ENCODE measurements at regions not wholly inside any gene's neighbourhood (a gene's known extent, or its start where the extent isn't known, plus 50 kb on each side); places are given as distances from the start of the nearest gene placed in this dataset.

GRCh38 chr6:85396159-85396808 is 53.6 kb upstream of the NT5E start:
- Histone ChIP-seq H3K9me3 (no peaks in the 10 kb centered on the region), H3K4me1 (no peaks in the 10 kb centered on the region), H3K36me3 (no peaks in the 10 kb centered on the region), H3K27me3 (no peaks in the 10 kb centered on the region), H3K9ac (ENCODE audit: low read depth in 2 of 2, low read length in 2 of 2) (no peak overlapping the region), H3K4me3 (no peak overlapping the region), H3K27ac (no peak overlapping the region)
- intact Hi-C loops (cut with DNase I): no loop called here
- TF ChIP-seq CTCF (IDR thresholded peaks at IDR 0.05): no peak
- no peak for DNase-seq

- no peak for DNase-seq
- Histone ChIP-seq H3K9me3 (no peaks in the 10 kb centered on the region), H3K4me1 (no peaks in the 10 kb centered on the region)
Measured at GRCh38 chr6:85395746-85396145, 54.1 kb upstream of the NT5E start.

GRCh38 chr6:85394853-85395538 is 54.9 kb upstream of the NT5E start:
- no peak overlapping the region for H3K9ac ChIP-seq (ENCODE audit: low read depth in 2 of 2, low read length in 2 of 2)
- H3K27ac ChIP-seq: no peak overlapping the region
- H3K4me3 ChIP-seq: no peak overlapping the region
- intact Hi-C loops (cut with DNase I): no loop called here
- no peak for DNase-seq
- H3K9me3 ChIP-seq: no peaks in the 10 kb centered on the region
- no peaks in the 10 kb centered on the region for H3K4me1 ChIP-seq
- no peak for TF ChIP-seq CTCF (IDR thresholded peaks at IDR 0.05)
- no peaks in the 10 kb centered on the region for H3K27me3 ChIP-seq
- H3K36me3 ChIP-seq: no peaks in the 10 kb centered on the region

More at GRCh38 chr6:85395746-85396145, 54.1 kb upstream of the NT5E start:
- no peaks in the 10 kb centered on the region for H3K36me3 ChIP-seq
- H3K27me3 ChIP-seq: no peaks in the 10 kb centered on the region
- no peak overlapping the region for H3K9ac ChIP-seq (ENCODE audit: low read depth in 2 of 2, low read length in 2 of 2)
- H3K4me3 ChIP-seq: no peak overlapping the region
- no peak for TF ChIP-seq CTCF (IDR thresholded peaks at IDR 0.05)
- intact Hi-C loops (cut with DNase I): no loop called here
- no peak overlapping the region for H3K27ac ChIP-seq

DNA sequence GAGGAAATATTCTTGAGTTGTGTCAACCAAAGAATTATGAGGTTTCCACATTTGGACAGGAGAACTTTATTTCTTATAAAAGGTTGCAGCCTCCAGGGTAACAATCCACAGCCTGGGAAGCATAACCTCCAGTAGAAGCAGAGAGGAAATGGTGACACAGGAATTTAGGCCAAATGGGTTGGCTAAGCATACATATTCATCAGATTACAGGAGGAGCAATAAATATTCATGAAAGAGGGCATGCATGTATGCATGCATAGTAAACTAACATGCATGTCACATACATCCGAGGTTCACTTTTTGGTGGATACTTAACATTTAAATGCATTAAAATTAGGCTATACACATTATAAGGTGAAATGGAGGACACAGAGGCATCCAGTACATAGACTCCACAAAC is 55.7 kb upstream of the NT5E start:
- Histone ChIP-seq H3K36me3 (no peaks in the 10 kb centered on the region), H3K9me3 (no peaks in the 10 kb centered on the region), H3K27ac (no peak overlapping the region), H3K4me3 (no peak overlapping the region), H3K9ac (ENCODE audit: low read depth in 2 of 2, low read length in 2 of 2) (no peak overlapping the region), H3K27me3 (no peaks in the 10 kb centered on the region), H3K4me1 (no peaks in the 10 kb centered on the region)
- TF ChIP-seq CTCF (IDR thresholded peaks at IDR 0.05): no peak
- DNase-seq: no peak
- intact Hi-C loops (cut with DNase I): no loop called here

DNA sequence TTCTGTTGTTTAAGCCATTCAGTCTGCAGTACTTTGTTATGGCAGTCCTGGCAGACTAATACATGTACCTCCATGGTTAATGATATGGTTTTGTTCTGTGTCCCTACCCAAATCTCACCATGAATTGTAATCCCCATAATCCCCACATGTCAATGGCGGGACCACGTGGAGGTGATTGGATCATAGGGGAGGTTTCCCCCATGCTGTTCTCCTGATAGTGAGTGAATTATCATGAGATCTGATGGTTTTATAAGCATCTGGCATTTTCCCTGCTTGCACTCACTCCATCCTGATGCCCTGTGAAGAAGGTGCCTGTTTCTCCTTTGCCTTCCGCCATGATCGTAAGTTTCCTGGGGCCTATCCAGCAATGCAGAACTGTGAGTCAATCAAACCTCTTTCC is 57.5 kb upstream of the NT5E start:
- no peak overlapping the region for H3K27ac ChIP-seq

More for the DNA sequence above, 57.5 kb upstream of the NT5E start:
- H3K4me3 ChIP-seq: no peak overlapping the region
- no peak for DNase-seq
- no peak for TF ChIP-seq CTCF (IDR thresholded peaks at IDR 0.05)
- H3K36me3 ChIP-seq: no peaks in the 10 kb centered on the region
- H3K9me3 ChIP-seq: no peaks in the 10 kb centered on the region
- intact Hi-C loops (cut with DNase I): no loop called here
- H3K27me3 ChIP-seq: no peaks in the 10 kb centered on the region
- no peaks in the 10 kb centered on the region for H3K4me1 ChIP-seq
- no peak overlapping the region for H3K9ac ChIP-seq (ENCODE audit: low read depth in 2 of 2, low read length in 2 of 2)

Data from colonic mucosa (tissue), 4 donors.